Kidney (tissue), 10 donors: ENCODE measurements at regions not wholly inside any gene's neighbourhood (a gene's known extent, or its start where the extent isn't known, plus 50 kb on each side); places are given as distances from the start of the nearest gene placed in this dataset.
"Not testable (repeated sequence)": the region's sequence is repeated elsewhere in the genome, so short reads cannot be mapped to it uniquely, and the experiment has no call there.

Source experiments
- DNase-seq, 5 donors: peaks; one replicate each; pipeline ENCODE4 v3.0.0-alpha.2; 2013 to 2020
- FAIRE-seq: peaks from 2 replicates; lab custom pipeline; 2012; peaks lifted over from hg19 to GRCh38; lab: Jason Lieb, UNC
- H3K27ac ChIP-seq, 2 donors: one replicate each; pipeline ENCODE4 v1.7.0; 2013; ENCODE audit warnings: low read depth in 2 of 2, low read length in 2 of 2, inconsistent platforms in 1 of 2
- H3K27me3 ChIP-seq: one replicate; pipeline ENCODE4 v1.7.1; 2013; ENCODE audit warnings: low read length, inconsistent platforms; ENCODE audit not compliant: control insufficient read depth, insufficient read depth
- H3K36me3 ChIP-seq, 3 donors: one replicate each; pipeline versions ENCODE4 v1.7.0 to v1.7.1; 2013; ENCODE audit warnings: low read length in 3 of 3, control low read depth in 1 of 3, inconsistent platforms in 1 of 3; ENCODE audit not compliant: insufficient read depth in 3 of 3, control insufficient read depth in 2 of 3
- H3K4me1 ChIP-seq, 3 donors: one replicate each; pipeline versions ENCODE4 v1.7.0 to v1.7.1; 2013; ENCODE audit warnings: low read length in 3 of 3, inconsistent platforms in 1 of 3, low read depth in 1 of 3; ENCODE audit not compliant: control insufficient read depth in 2 of 3, insufficient read depth in 2 of 3
- H3K4me3 ChIP-seq, 3 donors: one replicate each; pipeline versions ENCODE4 v1.7.0 to v1.8.1; 2013; ENCODE audit warnings: low read length in 3 of 3, control low read depth in 1 of 3, inconsistent platforms in 1 of 3
- H3K9ac ChIP-seq, 3 donors: one replicate each; pipeline versions ENCODE4 v1.7.0 to v1.7.1; 2013; ENCODE audit warnings: low read length in 3 of 3, control low read depth in 1 of 3, inconsistent platforms in 1 of 3
- H3K9me3 ChIP-seq, 3 donors: one replicate each; pipeline versions ENCODE4 v1.7.0 to v1.7.1; 2013; ENCODE audit warnings: low read length in 3 of 3, control low read depth in 1 of 3, inconsistent platforms in 1 of 3; ENCODE audit not compliant: control insufficient read depth in 2 of 3, insufficient read depth in 1 of 3
- intact Hi-C: fragments of 100-400 bp; cut with DNase I; formaldehyde crosslinking; loops from one replicate; pipeline ENCODE4 v1.11.1; 2022
- donor health status: control.
- donor health status: control.
- donor health status: DM: yes; HTN: yes; CAD: no.
- donor health status: Normal renal cell carcinoma (clear cell type).

DNA sequence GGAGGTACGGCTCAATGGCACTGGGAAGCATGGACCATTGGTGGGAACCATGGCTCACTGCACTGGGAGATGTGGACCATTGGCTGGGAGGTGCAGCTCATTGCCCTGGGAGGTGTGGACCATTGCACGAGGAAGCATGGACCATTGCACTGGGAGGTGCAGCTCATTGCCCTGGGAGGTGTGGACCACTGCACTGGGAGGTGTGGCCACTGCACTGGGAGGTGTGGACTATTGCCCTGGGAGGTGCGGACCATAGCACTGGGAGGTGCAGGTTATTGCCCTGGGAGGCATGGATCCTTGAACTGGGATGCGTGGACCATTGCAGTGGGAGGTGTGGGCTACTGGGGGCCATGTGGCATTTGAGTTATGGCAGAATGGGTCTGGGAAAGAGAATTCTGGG is 195.4 kb upstream of the PLGLB1 start:
- H3K27me3 ChIP-seq, H3K36me3 ChIP-seq, H3K4me1 ChIP-seq, DNase-seq, H3K9me3 ChIP-seq, intact Hi-C loops, H3K4me3 ChIP-seq, H3K27ac ChIP-seq, H3K9ac ChIP-seq, FAIRE-seq: not testable (repeated sequence)

DNA sequence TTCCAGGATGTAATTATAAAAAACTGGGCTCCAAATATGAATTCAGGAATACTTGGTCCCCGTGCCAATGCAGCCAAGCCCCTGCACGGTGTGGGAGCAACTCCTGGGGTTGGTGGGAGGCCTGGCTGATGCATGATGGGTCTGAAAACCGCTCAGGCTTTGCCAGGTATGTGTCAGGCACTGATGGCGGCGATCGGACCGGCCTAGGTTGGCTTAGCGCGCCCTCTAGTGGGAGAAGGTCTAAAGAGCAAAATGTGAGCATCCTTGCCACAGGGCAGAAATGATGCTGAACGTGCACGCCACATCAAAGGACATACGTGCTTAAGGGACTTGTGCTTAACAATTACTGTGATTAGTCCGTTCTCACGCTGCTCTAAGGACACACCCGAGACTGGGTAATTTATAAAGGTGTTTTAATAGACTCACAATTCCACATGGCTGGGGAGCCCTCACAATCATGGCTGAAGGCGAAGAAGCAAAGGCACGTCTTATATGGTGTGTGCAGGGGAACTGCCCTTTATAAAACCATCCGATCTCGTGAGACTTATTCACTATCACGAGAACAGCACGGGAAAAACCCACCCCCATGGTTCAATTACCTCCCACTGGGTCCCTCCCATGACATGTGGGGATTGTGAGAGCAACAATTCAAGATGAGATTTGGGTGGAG is 196.2 kb upstream of the PLGLB1 start:
- H3K4me3 ChIP-seq, H3K27ac ChIP-seq, FAIRE-seq, H3K27me3 ChIP-seq, H3K9ac ChIP-seq, H3K9me3 ChIP-seq, H3K4me1 ChIP-seq, intact Hi-C loops, DNase-seq, H3K36me3 ChIP-seq: not testable (repeated sequence)

DNA sequence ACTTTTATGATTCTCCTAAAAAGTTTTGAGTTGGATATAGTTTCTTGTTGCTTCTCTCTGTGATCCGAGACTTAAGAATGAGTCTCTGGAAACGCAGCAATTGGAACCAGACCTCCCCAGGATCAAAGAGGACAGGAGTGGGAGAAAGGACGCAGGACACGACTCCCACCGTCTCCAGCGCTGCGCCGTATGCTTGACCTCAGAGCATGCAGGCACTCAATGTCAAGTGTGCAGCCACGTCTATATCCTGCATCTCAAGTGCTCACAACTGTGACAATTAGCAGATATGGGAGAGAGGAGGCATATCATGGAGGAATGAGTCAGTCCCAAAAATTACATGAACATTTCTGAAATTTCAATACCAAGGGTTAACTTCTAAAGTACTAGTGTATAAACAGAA is 199.0 kb upstream of the PLGLB1 start:
- H3K4me1 ChIP-seq, intact Hi-C loops, H3K4me3 ChIP-seq, H3K27ac ChIP-seq, H3K9ac ChIP-seq, H3K36me3 ChIP-seq, H3K27me3 ChIP-seq, FAIRE-seq, DNase-seq, H3K9me3 ChIP-seq: not testable (repeated sequence)

DNA sequence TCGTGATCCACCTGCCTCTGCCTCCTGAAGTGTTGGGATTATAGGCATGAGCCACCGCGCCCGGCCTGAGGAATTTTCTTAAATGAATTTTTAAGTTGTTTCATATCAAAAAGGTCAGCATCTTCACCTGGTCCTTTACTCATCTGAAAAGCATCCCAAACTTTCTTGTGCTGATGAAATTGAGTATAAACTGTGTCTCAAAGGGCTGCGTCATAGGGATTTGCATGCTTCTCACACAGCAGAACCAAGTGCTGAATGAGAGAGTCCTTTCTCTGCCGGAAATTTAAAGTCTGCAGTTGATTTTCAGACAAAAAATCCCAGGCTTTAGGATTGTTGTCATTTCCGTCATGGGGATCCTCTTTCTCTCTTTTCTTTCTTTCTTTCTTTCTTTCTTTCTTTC is 200.5 kb upstream of the PLGLB1 start:
- H3K9me3 ChIP-seq, H3K4me3 ChIP-seq, H3K27ac ChIP-seq, H3K9ac ChIP-seq, intact Hi-C loops, H3K4me1 ChIP-seq, H3K36me3 ChIP-seq, H3K27me3 ChIP-seq, DNase-seq, FAIRE-seq: not testable (repeated sequence)

DNA sequence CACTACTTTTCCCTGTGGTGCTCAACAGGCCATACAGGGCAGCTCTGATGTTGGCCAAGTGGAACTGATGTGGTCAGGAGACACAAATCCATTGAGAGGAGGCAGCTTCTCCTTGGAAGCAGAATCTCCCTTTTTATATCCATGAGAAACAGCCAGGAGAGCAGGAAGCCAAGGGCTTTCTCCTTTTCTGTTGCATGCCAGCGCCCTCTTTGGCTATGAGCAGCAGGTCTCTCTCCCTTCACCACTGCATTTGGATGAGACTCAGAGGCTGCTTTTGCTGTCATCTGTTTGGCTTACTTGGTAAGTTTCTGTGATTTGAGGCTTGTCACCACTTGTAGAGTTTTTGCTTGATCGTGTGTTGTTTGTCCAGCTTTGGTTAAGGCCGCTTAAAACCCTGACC is 202.2 kb upstream of the PLGLB1 start:
- intact Hi-C loops, H3K27me3 ChIP-seq, FAIRE-seq, DNase-seq, H3K36me3 ChIP-seq, H3K9ac ChIP-seq, H3K27ac ChIP-seq, H3K4me1 ChIP-seq, H3K4me3 ChIP-seq, H3K9me3 ChIP-seq: not testable (repeated sequence)

DNA sequence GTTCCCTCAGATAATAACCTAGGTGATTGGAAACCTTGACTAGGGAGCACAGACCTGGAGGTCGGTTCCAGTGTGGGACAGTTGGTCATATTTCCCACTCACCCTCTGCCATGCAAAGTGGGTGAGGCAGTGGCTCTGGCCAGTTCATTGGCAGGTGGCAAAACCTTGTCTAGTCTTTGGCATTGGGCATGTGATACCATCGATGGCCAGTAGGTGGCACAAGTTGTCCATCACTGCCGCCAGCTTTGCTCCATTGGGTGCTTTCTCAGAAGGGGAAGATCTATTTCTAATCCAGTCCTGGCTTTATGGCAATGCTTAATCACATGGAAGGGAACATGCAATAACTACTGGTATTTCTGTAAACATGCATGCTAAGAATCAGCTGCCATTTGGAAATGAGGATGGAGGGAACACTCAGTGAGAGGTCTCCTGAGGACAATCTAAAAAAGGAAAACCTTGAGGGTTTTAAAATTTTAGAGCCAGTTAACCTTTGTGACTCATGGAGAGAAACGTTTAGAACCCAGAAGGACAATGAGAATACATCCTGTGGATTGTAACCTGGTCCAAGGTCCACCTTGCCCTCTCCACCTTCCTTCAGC is 207.5 kb upstream of the PLGLB1 start:
- H3K4me3 ChIP-seq, H3K9me3 ChIP-seq, H3K9ac ChIP-seq, H3K4me1 ChIP-seq, H3K36me3 ChIP-seq, intact Hi-C loops, H3K27me3 ChIP-seq: not testable (repeated sequence)
- DNase-seq = peak in 2 of 5 donors; percentile 17 to 29
- peak overlapping the region in 1 of 2 donors; percentile 22 for H3K27ac ChIP-seq
- FAIRE-seq = peak; percentile 93

DNA sequence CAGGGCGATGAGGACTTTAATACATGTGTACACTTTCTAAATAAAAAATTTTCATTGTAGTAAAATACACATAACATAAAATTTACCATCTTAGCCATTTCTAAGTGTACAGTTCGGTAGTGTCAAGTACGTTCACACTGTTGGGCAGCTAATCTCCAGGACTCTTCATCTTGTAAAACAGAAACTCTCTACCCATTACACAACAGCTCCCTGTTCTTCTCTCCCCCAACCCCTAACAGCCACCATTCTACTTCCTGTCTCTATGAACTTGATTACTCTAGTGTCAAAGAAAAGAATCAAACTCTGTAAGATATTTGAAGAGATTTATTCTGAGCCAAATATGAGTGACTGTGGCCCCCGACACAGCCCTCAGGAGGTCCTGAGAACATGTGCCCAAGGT is 208.3 kb upstream of the PLGLB1 start:
- intact Hi-C loops, H3K4me1 ChIP-seq, H3K27ac ChIP-seq, DNase-seq, H3K36me3 ChIP-seq, H3K27me3 ChIP-seq, H3K9ac ChIP-seq, H3K4me3 ChIP-seq, H3K9me3 ChIP-seq, FAIRE-seq: not testable (repeated sequence)

DNA sequence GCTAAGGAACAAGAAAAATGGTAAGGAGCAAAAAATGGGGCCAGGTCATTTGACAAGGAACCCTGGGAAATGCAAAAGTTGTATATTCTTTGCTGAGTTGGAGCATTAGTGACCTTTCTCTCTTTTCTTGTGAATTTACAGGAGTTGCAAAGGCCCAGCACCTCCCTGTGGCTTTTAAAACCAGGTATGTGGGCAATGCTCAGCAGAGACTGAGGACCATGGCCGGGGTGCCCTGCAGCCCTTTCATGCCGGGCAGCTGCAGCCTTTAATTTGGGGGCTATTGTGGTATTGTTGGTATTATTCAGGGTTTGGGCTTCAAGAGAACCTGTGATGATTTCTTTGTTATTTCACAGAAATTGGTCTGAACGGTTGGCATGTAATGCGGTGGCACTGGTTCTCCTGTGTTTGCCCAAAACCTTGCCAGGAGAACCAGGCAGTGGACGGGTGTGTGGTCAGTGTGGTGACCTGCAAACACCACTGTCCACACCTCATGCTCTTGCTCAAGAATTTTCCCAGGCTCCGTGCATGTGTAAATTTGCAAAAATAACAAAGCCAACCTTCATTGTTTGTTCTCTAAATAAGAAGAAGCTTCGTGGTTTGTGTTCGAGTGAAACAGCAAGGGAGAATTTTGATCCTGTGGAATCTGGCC is 213.8 kb upstream of the PLGLB1 start:
- H3K4me1 ChIP-seq, H3K9ac ChIP-seq, H3K9me3 ChIP-seq, DNase-seq, H3K4me3 ChIP-seq, FAIRE-seq, intact Hi-C loops, H3K36me3 ChIP-seq, H3K27ac ChIP-seq, H3K27me3 ChIP-seq: not testable (repeated sequence)
